ENCODE measurements at regions not wholly inside any gene's neighbourhood (a gene's known extent, or its start where the extent isn't known, plus 50 kb on each side); places are given as distances from the start of the nearest gene placed in this dataset.

- DNase-seq (ENCODE audit: low read depth): no peak
These were observed 143.5 kb downstream of the CHIC2 start for GRCh38 chr4:53920883-53921282.

GRCh38 chr4:53920116-53920515 is 144.3 kb downstream of the CHIC2 start:
- no peak for DNase-seq (ENCODE audit: low read depth)

- DNase-seq (ENCODE audit: low read depth): no peak
These were observed 144.9 kb downstream of the CHIC2 start for GRCh38 chr4:53919535-53919934.

GRCh38 chr4:53917729-53918128 is 146.7 kb downstream of the CHIC2 start:
- DNase-seq (ENCODE audit: low read depth): no peak

- DNase-seq (ENCODE audit: low read depth): no peak
These were observed 147.9 kb downstream of the CHIC2 start for GRCh38 chr4:53916431-53916889.

GRCh38 chr4:53914313-53915016 is 149.9 kb downstream of the CHIC2 start:
- DNase-seq (ENCODE audit: low read depth): no peak

GRCh38 chr4:53913771-53914170 is 150.6 kb downstream of the CHIC2 start:
- DNase-seq (ENCODE audit: low read depth): no peak

- no peak for DNase-seq (ENCODE audit: low read depth)
These were observed 151.5 kb downstream of the CHIC2 start for GRCh38 chr4:53912766-53913497.

- no peak for DNase-seq (ENCODE audit: low read depth)
These were observed 155.7 kb downstream of the CHIC2 start for GRCh38 chr4:53908661-53909078.

- no peak for DNase-seq (ENCODE audit: low read depth)
These were observed 156.6 kb downstream of the CHIC2 start for GRCh38 chr4:53907772-53908171.

- DNase-seq (ENCODE audit: low read depth): no peak
These were observed 157.7 kb downstream of the CHIC2 start for GRCh38 chr4:53906606-53907190.

- no peak for DNase-seq (ENCODE audit: low read depth)
These were observed 158.4 kb downstream of the CHIC2 start for GRCh38 chr4:53905941-53906377.

GRCh38 chr4:53905276-53905940 is 159.0 kb downstream of the CHIC2 start:
- DNase-seq (ENCODE audit: low read depth): no peak

GRCh38 chr4:53902786-53903185 is 161.6 kb downstream of the CHIC2 start:
- DNase-seq (ENCODE audit: low read depth): no peak

- DNase-seq (ENCODE audit: low read depth): no peak
These were observed 164.1 kb downstream of the CHIC2 start for GRCh38 chr4:53900271-53900649.

GRCh38 chr4:53899586-53900270 is 164.7 kb downstream of the CHIC2 start:
- DNase-seq (ENCODE audit: low read depth): no peak

- no peak for DNase-seq (ENCODE audit: low read depth)
These were observed 169.3 kb downstream of the CHIC2 start for GRCh38 chr4:53895137-53895536.

GRCh38 chr4:53890461-53890860 is 173.9 kb downstream of the CHIC2 start:
- DNase-seq (ENCODE audit: low read depth): no peak

- no peak for DNase-seq (ENCODE audit: low read depth)
These were observed 174.9 kb downstream of the CHIC2 start for GRCh38 chr4:53889326-53890055.

GRCh38 chr4:53886090-53886489 is 178.3 kb downstream of the CHIC2 start:
- no peak for DNase-seq (ENCODE audit: low read depth)

- DNase-seq (ENCODE audit: low read depth): no peak
These were observed 178.7 kb downstream of the CHIC2 start for GRCh38 chr4:53885668-53886067.

All from stimulated activated CD8-positive, alpha-beta memory T cell treated with anti-CD3 and anti-CD28 coated beads, Interleukin-15, amount 100 ng/mL, for 1 hour (primary cell).